Trophoblast cell (in vitro differentiated cells and primary cell): ENCODE measurements at regions not wholly inside any gene's neighbourhood (a gene's known extent, or its start where the extent isn't known, plus 50 kb on each side); places are given as distances from the start of the nearest gene placed in this dataset.

ENCODE experiments used
- DNase-seq, 2 donors: peaks; one replicate each; pipeline ENCODE4 v3.0.0-alpha.2; 2016
- H2AFZ ChIP-seq: 2 replicates; pipeline ENCODE4 v1.6.1; 2013; ENCODE audit warnings: low read length, moderate library complexity, mild to moderate bottlenecking; ENCODE audit not compliant: insufficient read depth, poor library complexity
- H2AK5ac ChIP-seq: 2 replicates; pipeline ENCODE4 v1.6.1; 2013; ENCODE audit warnings: mild to moderate bottlenecking, low read length
- H2BK120ac ChIP-seq: 2 replicates; pipeline ENCODE4 v1.6.1; 2013; ENCODE audit warnings: low read length, mild to moderate bottlenecking, moderate library complexity; ENCODE audit not compliant: insufficient read depth, poor library complexity
- H2BK12ac ChIP-seq: 2 replicates; pipeline ENCODE4 v1.6.1; 2013; ENCODE audit warnings: mild to moderate bottlenecking, low read length, moderate library complexity
- H2BK5ac ChIP-seq: 2 replicates; pipeline ENCODE4 v1.6.1; 2013; ENCODE audit warnings: low read length, low read depth, moderate library complexity, mild to moderate bottlenecking; ENCODE audit not compliant: poor library complexity
- H3K14ac ChIP-seq: 2 replicates; pipeline ENCODE4 v1.6.1; 2013; ENCODE audit warnings: mild to moderate bottlenecking, low read length
- H3K18ac ChIP-seq: 2 replicates; pipeline ENCODE4 v1.6.1; 2013; ENCODE audit warnings: mild to moderate bottlenecking, low read length
- H3K23ac ChIP-seq: 2 replicates; pipeline ENCODE4 v1.6.1; 2013; ENCODE audit warnings: low read length
- H3K27ac ChIP-seq: 2 replicates; pipeline ENCODE4 v1.5.1; 2013; ENCODE audit warnings: low read depth, mild to moderate bottlenecking, inconsistent platforms, low read length, moderate library complexity
- H3K27me3 ChIP-seq: 2 replicates; pipeline ENCODE4 v1.6.1; 2013; ENCODE audit warnings: inconsistent platforms, mild to moderate bottlenecking, low read length, moderate library complexity; ENCODE audit not compliant: insufficient read depth
- H3K36me3 ChIP-seq, 2 experiments: 1 replicate in 1 of 2; 2 replicates in 1 of 2; pipeline ENCODE4 v1.6.1; 2013; ENCODE audit warnings: low read length in 2 of 2, mild to moderate bottlenecking in 2 of 2, moderate library complexity in 1 of 2; ENCODE audit not compliant: insufficient read depth in 2 of 2, control insufficient read depth in 1 of 2
- H3K4ac ChIP-seq: 2 replicates; pipeline ENCODE4 v1.6.1; 2013; ENCODE audit warnings: low read depth, mild to moderate bottlenecking, low read length, moderate library complexity
- H3K4me1 ChIP-seq, 2 experiments: 1 replicate in 1 of 2; 2 replicates in 1 of 2; pipeline ENCODE4 v1.6.1; 2013; ENCODE audit warnings: low read length in 2 of 2, mild to moderate bottlenecking in 2 of 2, moderate library complexity in 1 of 2; ENCODE audit not compliant: insufficient read depth in 2 of 2, control insufficient read depth in 1 of 2
- H3K4me2 ChIP-seq: 2 replicates; pipeline ENCODE4 v1.6.1; 2013; ENCODE audit warnings: inconsistent platforms, mild to moderate bottlenecking, low read length, moderate library complexity
- H3K4me3 ChIP-seq: 2 replicates; pipeline ENCODE4 v1.5.1; 2013; ENCODE audit warnings: mild to moderate bottlenecking, low read depth, low read length, inconsistent platforms
- H3K79me1 ChIP-seq: one replicate; pipeline ENCODE4 v1.6.1; 2013; ENCODE audit warnings: low read length
- H3K79me2 ChIP-seq: 2 replicates; pipeline ENCODE4 v1.6.1; 2013; ENCODE audit warnings: low read length, mild to moderate bottlenecking; ENCODE audit not compliant: control insufficient read depth, insufficient read depth, poor library complexity
- H3K9ac ChIP-seq: 2 replicates; pipeline ENCODE4 v1.6.1; 2013; ENCODE audit warnings: mild to moderate bottlenecking, low read length
- H3K9me3 ChIP-seq: 2 replicates; pipeline ENCODE4 v1.6.1; 2013; ENCODE audit warnings: low read depth, mild to moderate bottlenecking, control low read depth, inconsistent platforms, low read length; ENCODE audit not compliant: insufficient read depth
- H4K12ac ChIP-seq: 2 replicates; pipeline ENCODE4 v1.6.1; 2013; ENCODE audit warnings: low read depth, mild to moderate bottlenecking, low read length, moderate library complexity
- H4K8ac ChIP-seq: 2 replicates; pipeline ENCODE4 v1.6.1; 2013; ENCODE audit warnings: low read depth, mild to moderate bottlenecking, low read length, moderate library complexity
- H4K91ac ChIP-seq: one replicate; pipeline ENCODE4 v1.6.1; 2013; ENCODE audit warnings: low read depth, mild to moderate bottlenecking, low read length, moderate library complexity
- WGBS: extraction: QIAGEN DNeasy Blood & Tissue Kit; methylation state at CpG from one replicate; pipeline ENCODE4 v1.1.7; 2013; ENCODE audit warnings: missing lambda C conversion rate; ENCODE audit not compliant: insufficient read length, insufficient coverage; ENCODE audit errors: extremely low coverage; 5-methylcytosine and 5-hydroxymethylcytosine counted together

GRCh38 chr16:87226926-87227295, 90.3 kb downstream of the C16orf95 start:
- Histone ChIP-seq H3K4me2 (no peak overlapping the region), H3K18ac (no peak overlapping the region), H3K14ac (no peak overlapping the region), H4K91ac (peak overlapping the region; percentile 63), H3K79me1 (peaks cover 18% of the 10 kb centered on the region), H2AFZ (no peak overlapping the region), H3K79me2 (peaks cover 2% of the 10 kb centered on the region), H4K12ac (no peak overlapping the region), H3K27me3 (no peaks in the 10 kb centered on the region), H3K27ac (peak overlapping the region; percentile 77), H2AK5ac (no peak overlapping the region), H3K4me1 (peaks cover 16% of the 10 kb centered on the region in 2 experiments), H3K36me3 (no peaks in the 10 kb centered on the region), H3K9me3 (peaks cover 3% of the 10 kb centered on the region), H2BK120ac (peak overlapping the region; percentile 54), H3K9ac (no peak overlapping the region), H2BK5ac (no peak overlapping the region), H2BK12ac (no peak overlapping the region), H4K8ac (no peak overlapping the region), H3K23ac (no peak overlapping the region), H3K4me3 (no peak overlapping the region), H3K4ac (no peak overlapping the region)
- no peak for DNase-seq

GRCh38 chr16:87227296-87227951, 89.8 kb downstream of the C16orf95 start:
- Histone ChIP-seq H3K4me3 (no peak overlapping the region), H3K4me1 (peaks cover 16% of the 10 kb centered on the region in 2 experiments), H3K79me2 (peaks cover 2% of the 10 kb centered on the region), H3K9ac (no peak overlapping the region), H2BK5ac (peak overlapping the region; percentile 95), H3K27ac (peak overlapping the region; percentile 93), H3K27me3 (no peaks in the 10 kb centered on the region), H3K14ac (peak overlapping the region; percentile 87), H3K36me3 (no peaks in the 10 kb centered on the region), H4K12ac (peak overlapping the region; percentile 58), H4K8ac (peak overlapping the region; percentile 68), H2BK120ac (peak overlapping the region; percentile 97), H2AFZ (peak overlapping the region; percentile 30), H3K18ac (peak overlapping the region; percentile 95), H3K4me2 (no peak overlapping the region), H3K23ac (no peak overlapping the region), H2BK12ac (peak overlapping the region; percentile 64), H3K79me1 (peaks cover 18% of the 10 kb centered on the region), H2AK5ac (peak overlapping the region; percentile 71), H4K91ac (peak overlapping the region; percentile 97), H3K4ac (peak overlapping the region; percentile 46), H3K9me3 (no peaks in the 10 kb centered on the region)
- no peak for DNase-seq
- WGBS = no CpG with 5 or more reads among the region's 24 CpGs

DNA sequence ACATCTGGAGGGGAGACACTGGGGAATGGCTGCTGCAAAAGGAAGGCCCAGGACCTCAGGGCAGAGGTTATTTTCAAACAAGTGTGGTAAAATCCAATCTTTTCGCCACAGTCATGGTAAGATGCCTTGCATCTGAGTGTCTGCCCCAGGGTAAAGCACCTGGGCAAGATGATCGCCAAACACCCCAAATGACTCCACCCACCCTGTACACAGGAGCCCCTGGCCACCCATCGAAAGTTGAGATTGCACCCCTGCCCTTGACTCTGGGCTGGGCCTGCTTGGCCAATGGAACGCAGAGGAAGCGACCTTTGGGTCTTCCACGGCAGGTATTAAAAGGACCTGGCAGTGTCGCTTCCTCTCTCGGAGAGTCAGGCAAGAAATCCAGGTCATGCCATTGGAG, 88.8 kb downstream of the C16orf95 start:
- WGBS = no CpG with 5 or more reads among the region's 8 CpGs
- Histone ChIP-seq H3K27ac (peak overlapping the region; percentile 93), H3K36me3 (no peaks in the 10 kb centered on the region), H3K18ac (peak overlapping the region; percentile 43), H3K79me1 (peaks cover 18% of the 10 kb centered on the region), H4K8ac (peak overlapping the region; percentile 20), H2BK12ac (peak overlapping the region; percentile 89), H3K27me3 (no peaks in the 10 kb centered on the region), H4K12ac (no peak overlapping the region), H2AFZ (no peak overlapping the region), H2BK5ac (peak overlapping the region; percentile 67), H3K9me3 (no peaks in the 10 kb centered on the region), H3K4me3 (no peak overlapping the region), H2AK5ac (peak overlapping the region; percentile 89), H4K91ac (peak overlapping the region; percentile 78), H3K4me2 (no peak overlapping the region), H2BK120ac (peak overlapping the region; percentile 95), H3K9ac (no peak overlapping the region), H3K4me1 (peaks cover 16% of the 10 kb centered on the region in 2 experiments), H3K23ac (no peak overlapping the region), H3K79me2 (peaks cover 2% of the 10 kb centered on the region), H3K14ac (peak overlapping the region; percentile 47), H3K4ac (peak overlapping the region; percentile 70)
- no peak for DNase-seq

GRCh38 chr16:87229230-87230188, 87.7 kb downstream of the C16orf95 start:
- Histone ChIP-seq H3K4ac (no peak overlapping the region), H2BK12ac (peak overlapping the region; percentile 74), H3K23ac (no peak overlapping the region), H2BK120ac (peak overlapping the region; percentile 29), H3K14ac (peak overlapping the region; percentile 2), H3K79me2 (peaks cover 2% of the 10 kb centered on the region), H4K12ac (no peak overlapping the region), H2AK5ac (no peak overlapping the region), H3K27me3 (no peaks in the 10 kb centered on the region), H3K18ac (no peak overlapping the region), H3K9ac (no peak overlapping the region), H2BK5ac (no peak overlapping the region), H3K4me2 (no peak overlapping the region), H3K4me3 (no peak overlapping the region), H3K27ac (no peak overlapping the region), H3K36me3 (no peaks in the 10 kb centered on the region), H2AFZ (no peak overlapping the region), H3K9me3 (peaks cover 2% of the 10 kb centered on the region), H4K91ac (peak overlapping the region; percentile 8), H3K4me1 (peaks cover 13 to 16% of the 10 kb centered on the region in 2 experiments), H3K79me1 (peaks cover 18% of the 10 kb centered on the region), H4K8ac (no peak overlapping the region)
- peak in 1 of 2 donors; percentile 22 for DNase-seq
- WGBS = no CpG with 5 or more reads among the region's 18 CpGs
